Keratinocyte (primary cell): ENCODE measurements at regions not wholly inside any gene's neighbourhood (a gene's known extent, or its start where the extent isn't known, plus 50 kb on each side); places are given as distances from the start of the nearest gene placed in this dataset.

Experiments
- DNase-seq: peaks from one replicate; pipeline ENCODE4 v3.0.0-alpha.2; 2011; ENCODE audit warnings: low read depth, missing footprints, low spot score
- FAIRE-seq: peaks from 2 replicates; lab custom pipeline; 2011; peaks lifted over from hg19 to GRCh38; lab: Jason Lieb, UNC
- H2AFZ ChIP-seq: 2 replicates; pipeline ENCODE4 v1.6.0; 2012; ENCODE audit warnings: low read length, control low read depth, inconsistent platforms; ENCODE audit not compliant: control insufficient read depth
- H3K27ac ChIP-seq: 2 replicates; pipeline ENCODE4 v1.5.1; 2011; ENCODE audit warnings: low read length; ENCODE audit not compliant: control insufficient read depth, insufficient read depth
- H3K27me3 ChIP-seq: 3 replicates; pipeline ENCODE4 v1.6.0; 2011; ENCODE audit warnings: low read length; ENCODE audit not compliant: control insufficient read depth, insufficient read depth; ENCODE audit errors: extremely low read depth
- H3K36me3 ChIP-seq, 2 experiments: 2 replicates in 1 of 2; 3 replicates in 1 of 2; pipeline ENCODE4 v1.5.1; 2011; ENCODE audit warnings: low read length in 2 of 2, mild to moderate bottlenecking in 1 of 2; ENCODE audit not compliant: control insufficient read depth in 2 of 2, insufficient read depth in 2 of 2; ENCODE audit errors: extremely low read depth in 1 of 2
- H3K4me1 ChIP-seq: 3 replicates; pipeline ENCODE4 v1.5.1; 2011; ENCODE audit warnings: low read length; ENCODE audit not compliant: control insufficient read depth, insufficient read depth; ENCODE audit errors: extremely low read depth
- H3K4me2 ChIP-seq: 3 replicates; pipeline ENCODE4 v1.6.0; 2011; ENCODE audit warnings: low read depth, low read length; ENCODE audit not compliant: control insufficient read depth, insufficient read depth; ENCODE audit errors: extremely low read depth
- H3K4me3 ChIP-seq, 3 experiments: fragments of 200-600 bp in 1 of 3; sonication (generic) in 1 of 3; 2 replicates in 2 of 3; 3 replicates in 1 of 3; pipeline ENCODE4 v1.5.1; 2011 to 2016; ENCODE audit warnings: low read length in 3 of 3, mild to moderate bottlenecking in 3 of 3, control low read depth in 2 of 3, inconsistent platforms in 1 of 3, low read depth in 1 of 3, mixed read lengths in 1 of 3, mixed run types in 1 of 3, moderate library complexity in 1 of 3; ENCODE audit not compliant: control insufficient read depth in 2 of 3, insufficient read depth in 2 of 3; ENCODE audit errors: extremely low read depth in 1 of 3
- H3K79me2 ChIP-seq: 2 replicates; pipeline ENCODE4 v1.6.0; 2012; ENCODE audit warnings: low read length; ENCODE audit not compliant: control insufficient read depth, insufficient read depth
- H3K9ac ChIP-seq: 3 replicates; pipeline ENCODE4 v1.6.0; 2011; ENCODE audit warnings: low read length; ENCODE audit not compliant: control insufficient read depth, insufficient read depth; ENCODE audit errors: extremely low read depth
- H3K9me1 ChIP-seq: 3 replicates; pipeline ENCODE4 v1.6.0; 2011; ENCODE audit warnings: low read length; ENCODE audit not compliant: control insufficient read depth, insufficient read depth; ENCODE audit errors: extremely low read depth
- H3K9me3 ChIP-seq: 2 replicates; pipeline ENCODE4 v1.5.1; 2012; ENCODE audit warnings: low read depth, low read length; ENCODE audit not compliant: control insufficient read depth
- H4K20me1 ChIP-seq: 3 replicates; pipeline ENCODE4 v1.6.0; 2011; ENCODE audit warnings: low read length; ENCODE audit not compliant: control insufficient read depth, insufficient read depth; ENCODE audit errors: extremely low read depth
- CTCF ChIP-seq, 3 experiments: IDR thresholded peaks in 1 of 3; conservative IDR thresholded peaks in 1 of 3; optimal IDR thresholded peaks in 1 of 3; 2 replicates in 2 of 3; 3 replicates in 1 of 3; pipeline versions ENCODE3 to v1.5.1; 2011; ENCODE audit warnings: low read length in 3 of 3, mild to moderate bottlenecking in 3 of 3, moderate library complexity in 2 of 3, control low read depth in 1 of 3, inconsistent platforms in 1 of 3; ENCODE audit not compliant: insufficient read depth in 2 of 3; ENCODE audit errors: extremely low read depth in 1 of 3
- EZH2 ChIP-seq: IDR thresholded peaks from one replicate; pipeline ENCODE4 v1.6.1; 2012; ENCODE audit warnings: inconsistent platforms, mild to moderate bottlenecking, low read length, moderate library complexity
- dilution Hi-C: fragments of 300-500 bp; cut with MboI; formaldehyde crosslinking; loops from one replicate; pipeline ENCODE4 v1.7.0; 2020; ENCODE audit warnings: low sequenced_read_pairs; ENCODE audit not compliant: extremely low pct_ligation_motif_present

- Histone ChIP-seq H3K27me3 (peaks cover 10% of the 10 kb centered on the region), H2AFZ (no peak overlapping the region), H3K4me3 (no peak overlapping the region), H3K27ac (no peak overlapping the region), H3K9me1 (peaks cover 2% of the 10 kb centered on the region), H3K4me1 (peaks cover 50% of the 10 kb centered on the region), H3K4me2 (no peak overlapping the region), H4K20me1 (no peaks in the 10 kb centered on the region), H3K36me3 (no peaks in the 10 kb centered on the region), H3K9me3 (no peaks in the 10 kb centered on the region), H3K9ac (no peak overlapping the region), H3K79me2 (no peaks in the 10 kb centered on the region)
- FAIRE-seq (no peak), DNase-seq (no peak)
- dilution Hi-C loops: no loop called here
- no peak for TF ChIP-seq EZH2
- no peak for TF ChIP-seq CTCF (optimal IDR thresholded peaks at IDR 0.05 in 1 of 3, IDR thresholded peaks at IDR 0.05 in 1 of 3, conservative IDR thresholded peaks at IDR 0.05 in 1 of 3; ENCODE audit: extremely low read depth in 1 of 3, insufficient read depth in 2 of 3, low read length in 3 of 3)
Observed at GRCh38 chr2:111703759-111704158, 180.2 kb downstream of the ANAPC1 start.

DNA sequence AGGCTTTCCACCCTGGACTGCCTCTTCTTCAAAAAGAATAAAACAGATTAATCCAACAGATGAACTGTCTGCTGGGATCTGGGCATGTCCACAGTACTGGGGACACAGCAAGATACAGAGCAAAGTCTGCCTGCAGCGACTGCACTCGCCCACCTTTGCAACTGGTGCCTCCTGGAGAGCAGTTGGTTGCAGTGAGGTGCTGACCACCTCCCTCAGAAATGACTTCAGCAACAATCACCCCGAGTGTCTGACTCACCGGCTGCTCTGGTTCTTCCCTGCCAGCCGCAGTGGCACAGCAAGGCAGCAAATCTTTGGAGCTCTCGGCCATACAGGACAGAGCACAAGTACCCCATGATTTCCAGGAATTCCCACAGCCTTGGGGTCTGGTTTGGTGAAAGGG is 179.7 kb downstream of the ANAPC1 start:
- FAIRE-seq: peak; percentile 39
- Histone ChIP-seq H3K9ac (no peak overlapping the region), H3K79me2 (no peaks in the 10 kb centered on the region), H3K36me3 (no peaks in the 10 kb centered on the region), H3K4me2 (peak overlapping the region; percentile 39), H4K20me1 (no peaks in the 10 kb centered on the region), H3K9me3 (no peaks in the 10 kb centered on the region), H3K9me1 (peaks cover 2% of the 10 kb centered on the region), H3K27me3 (peaks cover 10% of the 10 kb centered on the region), H3K4me3 (no peak overlapping the region), H3K27ac (no peak overlapping the region), H3K4me1 (peaks cover 46% of the 10 kb centered on the region), H2AFZ (no peak overlapping the region)
- dilution Hi-C loops: no loop called here
- no peak for DNase-seq
- TF ChIP-seq CTCF (optimal IDR thresholded peaks at IDR 0.05 in 1 of 3, IDR thresholded peaks at IDR 0.05 in 1 of 3, conservative IDR thresholded peaks at IDR 0.05 in 1 of 3; ENCODE audit: extremely low read depth in 1 of 3, insufficient read depth in 2 of 3, low read length in 3 of 3): no peak
- TF ChIP-seq EZH2: no peak
